ENCODE measurements at regions not wholly inside any gene's neighbourhood (a gene's known extent, or its start where the extent isn't known, plus 50 kb on each side); places are given as distances from the start of the nearest gene placed in this dataset.

DNA sequence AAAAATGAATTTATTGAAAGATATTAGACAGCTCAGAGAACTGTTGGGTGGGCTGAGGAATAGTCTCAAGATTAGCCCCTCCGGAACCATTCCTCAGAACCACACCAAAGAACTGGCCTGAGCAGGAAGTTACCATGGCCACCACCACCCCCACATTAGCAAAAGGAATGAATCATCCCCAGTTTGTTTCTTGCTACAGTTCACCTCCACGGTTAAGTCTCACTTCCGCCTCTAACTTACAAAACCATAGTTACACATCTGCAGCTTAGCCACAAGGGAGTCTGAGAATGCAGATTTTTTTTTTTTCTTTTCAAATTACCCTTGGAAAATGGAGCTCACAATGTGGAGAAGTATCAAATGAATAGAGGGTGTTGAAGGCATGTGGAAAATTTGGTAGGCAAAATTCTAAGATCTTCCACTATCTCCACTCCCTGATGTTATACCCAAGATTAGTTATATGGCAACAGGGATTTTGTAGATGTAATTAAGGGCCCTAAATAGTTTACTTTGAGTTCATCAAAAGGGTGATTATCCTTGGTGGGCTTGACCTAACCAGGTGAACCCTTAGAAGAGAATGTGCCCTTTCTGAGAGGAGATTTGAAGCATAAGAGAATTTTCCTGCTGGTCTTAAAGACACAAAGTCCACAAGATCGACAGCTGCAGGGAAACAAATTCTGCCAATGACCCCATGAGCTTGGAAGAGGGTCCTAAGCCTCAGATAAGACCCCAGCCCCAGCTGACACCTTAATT, 129.8 kb upstream of the KRR1 start:
- TF ChIP-seq POLR2A (IDR thresholded peaks at IDR 0.05) (no peak), CTCF (IDR thresholded peaks at IDR 0.05) (no peak), POLR2AphosphoS5 (IDR thresholded peaks at IDR 0.05) (no peak)

All from prostate gland (tissue), 2 donors.